ENCODE measurements at regions not wholly inside any gene's neighbourhood (a gene's known extent, or its start where the extent isn't known, plus 50 kb on each side); places are given as distances from the start of the nearest gene placed in this dataset.

DNA sequence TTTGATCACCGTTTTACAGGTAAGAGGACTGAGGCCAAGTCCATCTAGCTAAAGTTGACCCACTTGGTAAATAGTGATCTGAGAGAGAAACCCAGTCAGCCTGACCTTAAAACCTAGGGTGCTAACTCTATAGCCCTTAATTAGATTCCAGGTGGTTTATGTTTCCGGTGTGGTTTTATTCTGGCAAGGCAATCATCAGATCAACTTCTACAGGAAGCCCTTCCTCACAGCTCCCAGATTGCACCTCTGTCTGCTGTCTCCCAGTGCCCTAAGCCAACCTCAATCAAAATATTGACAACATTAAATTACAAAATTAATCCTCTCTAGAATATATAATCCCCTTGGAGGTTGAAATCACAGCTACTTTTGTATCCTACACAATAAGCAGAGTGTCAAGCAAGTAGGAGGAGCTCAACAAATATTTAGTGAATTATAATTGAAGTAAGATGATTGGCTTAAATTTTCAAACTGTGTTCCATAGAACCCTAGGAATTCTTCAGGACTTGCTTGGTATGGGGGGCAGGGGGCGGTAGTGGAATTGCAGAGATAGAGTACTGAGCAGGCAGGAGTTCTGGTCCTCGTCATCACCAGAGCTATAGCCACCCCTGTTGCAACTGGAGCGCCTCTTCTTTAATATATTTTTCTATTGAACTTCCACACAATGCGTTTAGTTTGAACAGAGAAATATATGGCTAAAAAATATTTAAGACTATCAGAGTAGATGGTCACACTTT, 692.8 kb upstream of the LRRN3 start:
- no peak for TF ChIP-seq POLR2A (IDR thresholded peaks at IDR 0.05)
- TF ChIP-seq, protein P1, sequence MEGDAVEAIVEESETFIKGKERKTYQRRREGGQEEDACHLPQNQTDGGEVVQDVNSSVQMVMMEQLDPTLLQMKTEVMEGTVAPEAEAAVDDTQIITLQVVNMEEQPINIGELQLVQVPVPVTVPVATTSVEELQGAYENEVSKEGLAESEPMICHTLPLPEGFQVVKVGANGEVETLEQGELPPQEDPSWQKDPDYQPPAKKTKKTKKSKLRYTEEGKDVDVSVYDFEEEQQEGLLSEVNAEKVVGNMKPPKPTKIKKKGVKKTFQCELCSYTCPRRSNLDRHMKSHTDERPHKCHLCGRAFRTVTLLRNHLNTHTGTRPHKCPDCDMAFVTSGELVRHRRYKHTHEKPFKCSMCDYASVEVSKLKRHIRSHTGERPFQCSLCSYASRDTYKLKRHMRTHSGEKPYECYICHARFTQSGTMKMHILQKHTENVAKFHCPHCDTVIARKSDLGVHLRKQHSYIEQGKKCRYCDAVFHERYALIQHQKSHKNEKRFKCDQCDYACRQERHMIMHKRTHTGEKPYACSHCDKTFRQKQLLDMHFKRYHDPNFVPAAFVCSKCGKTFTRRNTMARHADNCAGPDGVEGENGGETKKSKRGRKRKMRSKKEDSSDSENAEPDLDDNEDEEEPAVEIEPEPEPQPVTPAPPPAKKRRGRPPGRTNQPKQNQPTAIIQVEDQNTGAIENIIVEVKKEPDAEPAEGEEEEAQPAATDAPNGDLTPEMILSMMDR (IDR thresholded peaks at IDR 0.05 in 4 of 5, conservative IDR thresholded peaks at IDR 0.05 in 1 of 5) = no peak
